AG09319 (cell line): ENCODE measurements at regions not wholly inside any gene's neighbourhood (a gene's known extent, or its start where the extent isn't known, plus 50 kb on each side); places are given as distances from the start of the nearest gene placed in this dataset.
A peak's percentile ranks its signal among the peaks of the same experiment; 100 is the strongest.

Source experiments
- DNase-seq: peaks from one replicate; pipeline ENCODE4 v3.0.0-alpha.2; 2010; ENCODE audit warnings: low read depth; ENCODE audit errors: extremely low read depth
- CTCF ChIP-seq: IDR thresholded peaks from 2 replicates; pipeline ENCODE4 v1.5.1; 2011; ENCODE audit warnings: low read depth, mild to moderate bottlenecking, inconsistent platforms, low read length, moderate library complexity

- DNase-seq, result no peak
- TF ChIP-seq CTCF, result no peak
Measured at GRCh38 chr3:178019645-178020044, 516.6 kb upstream of the KCNMB2 start.

GRCh38 chr3:178022599-178022998 is 513.6 kb upstream of the KCNMB2 start:
- no peak for DNase-seq
- peak; percentile 4; the same call in 1 of the 2 replicates for TF ChIP-seq CTCF

GRCh38 chr3:178028933-178029332 is 507.3 kb upstream of the KCNMB2 start:
- no peak for DNase-seq
- TF ChIP-seq CTCF, result no peak

GRCh38 chr3:178036451-178037144 is 499.6 kb upstream of the KCNMB2 start:
- TF ChIP-seq CTCF, result no peak
- peak; percentile 8 for DNase-seq

GRCh38 chr3:178041931-178042330 is 494.3 kb upstream of the KCNMB2 start:
- DNase-seq, result no peak
- TF ChIP-seq CTCF, result no peak

- no peak for DNase-seq
Measured at GRCh38 chr3:178042376-178042775, 493.9 kb upstream of the KCNMB2 start.

GRCh38 chr3:178043084-178043483 is 493.2 kb upstream of the KCNMB2 start:
- no peak for TF ChIP-seq CTCF

More at GRCh38 chr3:178042376-178042775, 493.9 kb upstream of the KCNMB2 start:
- TF ChIP-seq CTCF, result no peak

More at GRCh38 chr3:178043084-178043483, 493.2 kb upstream of the KCNMB2 start:
- DNase-seq, result no peak
